Liver (tissue), 8 donors: ENCODE measurements at regions not wholly inside any gene's neighbourhood (a gene's known extent, or its start where the extent isn't known, plus 50 kb on each side); places are given as distances from the start of the nearest gene placed in this dataset.

ENCODE experiments used
- DNase-seq: peaks from one replicate; pipeline ENCODE4 v3.0.0-alpha.2; 2017; ENCODE audit warnings: low spot score
- H3K27ac ChIP-seq, 2 donors: one replicate each; pipeline ENCODE4 v1.7.0; 2013; ENCODE audit warnings: inconsistent platforms in 2 of 2, low read length in 2 of 2, control low read depth in 1 of 2, low read depth in 1 of 2, mild to moderate bottlenecking in 1 of 2
- H3K27me3 ChIP-seq, 4 donors: one replicate each; pipeline versions ENCODE4 v1.6.1 to v1.7.0; 2013; ENCODE audit warnings: low read length in 3 of 4, inconsistent platforms in 1 of 4, mild to moderate bottlenecking in 1 of 4, moderate library complexity in 1 of 4; ENCODE audit not compliant: control insufficient read depth in 4 of 4, insufficient read depth in 4 of 4
- H3K36me3 ChIP-seq, 4 donors: one replicate each; pipeline versions ENCODE4 v1.6.1 to v1.7.0; 2013; ENCODE audit warnings: low read length in 3 of 4, mild to moderate bottlenecking in 3 of 4, low read depth in 1 of 4, moderate library complexity in 1 of 4; ENCODE audit not compliant: control insufficient read depth in 4 of 4, insufficient read depth in 3 of 4
- H3K4me1 ChIP-seq, 4 donors: one replicate each; pipeline versions ENCODE4 v1.6.1 to v1.7.0; 2013; ENCODE audit warnings: low read length in 3 of 4, mild to moderate bottlenecking in 3 of 4, moderate library complexity in 1 of 4; ENCODE audit not compliant: control insufficient read depth in 4 of 4, insufficient read depth in 4 of 4
- H3K4me3 ChIP-seq, 3 donors: one replicate each; pipeline versions ENCODE4 v1.6.1 to v1.7.0; 2013; ENCODE audit warnings: low read length in 3 of 3, control low read depth in 1 of 3, low read depth in 1 of 3, mild to moderate bottlenecking in 1 of 3
- H3K9ac ChIP-seq, 2 donors: one replicate each; pipeline ENCODE4 v1.7.0; 2013; ENCODE audit warnings: low read length in 2 of 2, mild to moderate bottlenecking in 2 of 2, moderate library complexity in 2 of 2, control low read depth in 1 of 2, low read depth in 1 of 2
- H3K9me3 ChIP-seq, 4 donors: one replicate each; pipeline versions ENCODE4 v1.6.1 to v1.7.0; 2013; ENCODE audit warnings: low read length in 3 of 4; ENCODE audit not compliant: control insufficient read depth in 4 of 4
- CTCF ChIP-seq: fragments of 150-350 bp; IDR thresholded peaks from 2 replicates; pipeline ENCODE4 v1.5.1; 2017; ENCODE audit warnings: improper control_type of control experiment, low read depth, low read length; ENCODE audit not compliant: missing input control
- EGR1 ChIP-seq, 2 donors: IDR thresholded peaks; 2 replicates each; pipeline ENCODE4 v1.6.1; 2016 to 2018; ENCODE audit warnings: antibody characterized with exemption in 2 of 2, low read depth in 2 of 2
- FOXA1 ChIP-seq: IDR thresholded peaks from 2 replicates; pipeline ENCODE4 v1.6.1; 2016; ENCODE audit warnings: antibody characterized with exemption
- FOXA2 ChIP-seq: IDR thresholded peaks from 2 replicates; pipeline ENCODE4 v1.6.1; 2016; ENCODE audit warnings: antibody characterized with exemption
- GABPA ChIP-seq, 2 donors: IDR thresholded peaks in 1 of 2; conservative IDR thresholded peaks in 1 of 2; 2 replicates each; pipeline ENCODE4 v1.6.1; 2016; ENCODE audit warnings: antibody characterized with exemption in 2 of 2, mild to moderate bottlenecking in 1 of 2, moderate library complexity in 1 of 2
- HNF4A ChIP-seq, 2 donors: conservative IDR thresholded peaks; 2 replicates each; pipeline ENCODE4 v1.6.1; 2016; ENCODE audit warnings: antibody characterized with exemption in 2 of 2, mild to moderate bottlenecking in 2 of 2
- HNF4G ChIP-seq: IDR thresholded peaks from 2 replicates; pipeline ENCODE4 v1.6.1; 2016; ENCODE audit warnings: antibody characterized with exemption
- JUND ChIP-seq, 2 donors: IDR thresholded peaks; 2 replicates each; pipeline ENCODE4 v1.6.1; 2016; ENCODE audit warnings: antibody characterized with exemption in 2 of 2
- NR2F2 ChIP-seq: IDR thresholded peaks from 2 replicates; pipeline ENCODE4 v1.6.1; 2016; ENCODE audit warnings: antibody characterized with exemption
- RXRA ChIP-seq, 2 donors: IDR thresholded peaks; 2 replicates each; pipeline ENCODE4 v1.6.1; 2017 to 2018; ENCODE audit warnings: antibody characterized with exemption in 2 of 2, mild to moderate bottlenecking in 1 of 2
- SP1 ChIP-seq: IDR thresholded peaks from 2 replicates; pipeline ENCODE4 v1.6.1; 2018; ENCODE audit warnings: antibody characterized with exemption, mild to moderate bottlenecking
- TAF1 ChIP-seq: conservative IDR thresholded peaks from 2 replicates; pipeline ENCODE4 v1.6.1; 2016; ENCODE audit warnings: antibody characterized with exemption, mild to moderate bottlenecking
- YY1 ChIP-seq: IDR thresholded peaks from 2 replicates; pipeline ENCODE4 v1.6.1; 2016; ENCODE audit warnings: antibody characterized with exemption, mild to moderate bottlenecking
- ZBTB33 ChIP-seq: IDR thresholded peaks from 2 replicates; pipeline ENCODE4 v1.6.1; 2016; ENCODE audit warnings: antibody characterized with exemption
- WGBS: extraction: QIAGEN DNeasy Blood & Tissue Kit; methylation state at CpG from one replicate; pipeline ENCODE4 v1.1.7; 2013; 5-methylcytosine and 5-hydroxymethylcytosine counted together
- TF ChIP-seq, protein P1 (sequence below): IDR thresholded peaks from 2 replicates; pipeline ENCODE4 v1.6.1; 2016; ENCODE audit warnings: antibody characterized with exemption, mild to moderate bottlenecking
- TF ChIP-seq, protein P2 (sequence below): IDR thresholded peaks from 2 replicates; pipeline ENCODE4 v1.6.1; 2016; ENCODE audit warnings: antibody characterized with exemption
- TF ChIP-seq, protein P3 (sequence below): IDR thresholded peaks from 2 replicates; pipeline ENCODE4 v1.6.1; 2016; ENCODE audit warnings: antibody characterized with exemption
- donor health status: healthy.
- donor health status: healthy.
- donor health status: healthy.
- donor health status: healthy.
- donor health status: healthy.

GRCh38 chr4:108532187-108532586 is 88.2 kb upstream of the RPL34 start:
- DNase-seq, result no peak
- Histone ChIP-seq H3K4me1 (no peaks in the 10 kb centered on the region), H3K4me3 (no peak overlapping the region), H3K9me3 (no peaks in the 10 kb centered on the region), H3K9ac (no peak overlapping the region), H3K27ac (no peak overlapping the region), H3K36me3 (no peaks in the 10 kb centered on the region), H3K27me3 (no peaks in the 10 kb centered on the region)
- TF ChIP-seq JUND (IDR thresholded peaks at IDR 0.05) (no peak), CTCF (no peak), EGR1 (IDR thresholded peaks at IDR 0.05; ENCODE audit: low read depth in 2 of 2) (no peak), SP1 (no peak), ZBTB33 (no peak), NR2F2 (no peak), TAF1 (no peak), HNF4G (no peak), HNF4A (conservative IDR thresholded peaks at IDR 0.05) (no peak), YY1 (no peak), RXRA (IDR thresholded peaks at IDR 0.05) (no peak), FOXA2 (no peak)
- TF ChIP-seq, protein P1, sequence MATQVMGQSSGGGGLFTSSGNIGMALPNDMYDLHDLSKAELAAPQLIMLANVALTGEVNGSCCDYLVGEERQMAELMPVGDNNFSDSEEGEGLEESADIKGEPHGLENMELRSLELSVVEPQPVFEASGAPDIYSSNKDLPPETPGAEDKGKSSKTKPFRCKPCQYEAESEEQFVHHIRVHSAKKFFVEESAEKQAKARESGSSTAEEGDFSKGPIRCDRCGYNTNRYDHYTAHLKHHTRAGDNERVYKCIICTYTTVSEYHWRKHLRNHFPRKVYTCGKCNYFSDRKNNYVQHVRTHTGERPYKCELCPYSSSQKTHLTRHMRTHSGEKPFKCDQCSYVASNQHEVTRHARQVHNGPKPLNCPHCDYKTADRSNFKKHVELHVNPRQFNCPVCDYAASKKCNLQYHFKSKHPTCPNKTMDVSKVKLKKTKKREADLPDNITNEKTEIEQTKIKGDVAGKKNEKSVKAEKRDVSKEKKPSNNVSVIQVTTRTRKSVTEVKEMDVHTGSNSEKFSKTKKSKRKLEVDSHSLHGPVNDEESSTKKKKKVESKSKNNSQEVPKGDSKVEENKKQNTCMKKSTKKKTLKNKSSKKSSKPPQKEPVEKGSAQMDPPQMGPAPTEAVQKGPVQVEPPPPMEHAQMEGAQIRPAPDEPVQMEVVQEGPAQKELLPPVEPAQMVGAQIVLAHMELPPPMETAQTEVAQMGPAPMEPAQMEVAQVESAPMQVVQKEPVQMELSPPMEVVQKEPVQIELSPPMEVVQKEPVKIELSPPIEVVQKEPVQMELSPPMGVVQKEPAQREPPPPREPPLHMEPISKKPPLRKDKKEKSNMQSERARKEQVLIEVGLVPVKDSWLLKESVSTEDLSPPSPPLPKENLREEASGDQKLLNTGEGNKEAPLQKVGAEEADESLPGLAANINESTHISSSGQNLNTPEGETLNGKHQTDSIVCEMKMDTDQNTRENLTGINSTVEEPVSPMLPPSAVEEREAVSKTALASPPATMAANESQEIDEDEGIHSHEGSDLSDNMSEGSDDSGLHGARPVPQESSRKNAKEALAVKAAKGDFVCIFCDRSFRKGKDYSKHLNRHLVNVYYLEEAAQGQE, result no peak
- TF ChIP-seq, protein P2, sequence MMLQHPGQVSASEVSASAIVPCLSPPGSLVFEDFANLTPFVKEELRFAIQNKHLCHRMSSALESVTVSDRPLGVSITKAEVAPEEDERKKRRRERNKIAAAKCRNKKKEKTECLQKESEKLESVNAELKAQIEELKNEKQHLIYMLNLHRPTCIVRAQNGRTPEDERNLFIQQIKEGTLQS, result no peak
- 82% methylated on average over 5 of the region's 5 CpGs for WGBS

DNA sequence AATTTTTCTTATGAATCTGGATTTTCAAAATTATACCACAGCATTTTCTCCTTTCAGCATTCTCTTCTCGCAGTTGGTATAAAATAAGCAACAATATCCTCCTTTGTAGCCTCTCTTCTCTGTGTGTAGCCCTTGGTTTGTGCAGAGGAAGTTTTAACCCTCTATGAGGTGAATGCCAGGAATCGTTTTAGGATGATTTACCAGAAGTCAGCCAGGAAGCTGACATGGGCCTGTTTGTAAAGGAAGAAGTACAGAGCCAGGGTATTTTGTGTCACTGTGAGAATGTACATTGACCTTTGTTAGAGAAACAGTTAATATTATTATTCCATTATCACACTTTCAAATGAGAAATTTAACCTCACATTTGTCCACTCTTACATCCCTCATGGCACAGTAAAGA is 88.9 kb upstream of the RPL34 start:
- Histone ChIP-seq H3K36me3 (no peaks in the 10 kb centered on the region), H3K9me3 (no peaks in the 10 kb centered on the region), H3K4me1 (no peaks in the 10 kb centered on the region), H3K9ac (no peak overlapping the region), H3K4me3 (no peak overlapping the region), H3K27ac (no peak overlapping the region), H3K27me3 (no peaks in the 10 kb centered on the region)
- WGBS, result 54% methylated on average over 2 of the region's 2 CpGs
- no peak for TF ChIP-seq TAF1
- TF ChIP-seq NR2F2, result no peak
- no peak for TF ChIP-seq FOXA2
- TF ChIP-seq FOXA1, result no peak
- no peak for TF ChIP-seq SP1
- no peak for TF ChIP-seq HNF4A (conservative IDR thresholded peaks at IDR 0.05)
- TF ChIP-seq, protein P3, sequence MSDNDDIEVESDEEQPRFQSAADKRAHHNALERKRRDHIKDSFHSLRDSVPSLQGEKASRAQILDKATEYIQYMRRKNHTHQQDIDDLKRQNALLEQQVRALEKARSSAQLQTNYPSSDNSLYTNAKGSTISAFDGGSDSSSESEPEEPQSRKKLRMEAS, result no peak
- no peak for TF ChIP-seq CTCF
- TF ChIP-seq GABPA (IDR thresholded peaks at IDR 0.05 in 1 of 2, conservative IDR thresholded peaks at IDR 0.05 in 1 of 2), result no peak
- TF ChIP-seq ZBTB33, result no peak
- no peak for DNase-seq
